HL-60/S4 treated with retinoic acid at 250 ng/mL for 4 days and 3 days (cell line): ENCODE measurements at regions not wholly inside any gene's neighbourhood (a gene's known extent, or its start where the extent isn't known, plus 50 kb on each side); places are given as distances from the start of the nearest gene placed in this dataset.

Experiments
- in situ Hi-C: fragments of 300-500 bp; cut with MboI; formaldehyde crosslinking; loops from 2 replicates; pipeline ENCODE4 v1.7.0; 2022; ENCODE audit warnings: low sequenced_read_pairs

- in situ Hi-C loops, result no loop called here
These were observed 389.3 kb downstream of the BMP4 start for GRCh38 chr14:53567236-53567780.

DNA sequence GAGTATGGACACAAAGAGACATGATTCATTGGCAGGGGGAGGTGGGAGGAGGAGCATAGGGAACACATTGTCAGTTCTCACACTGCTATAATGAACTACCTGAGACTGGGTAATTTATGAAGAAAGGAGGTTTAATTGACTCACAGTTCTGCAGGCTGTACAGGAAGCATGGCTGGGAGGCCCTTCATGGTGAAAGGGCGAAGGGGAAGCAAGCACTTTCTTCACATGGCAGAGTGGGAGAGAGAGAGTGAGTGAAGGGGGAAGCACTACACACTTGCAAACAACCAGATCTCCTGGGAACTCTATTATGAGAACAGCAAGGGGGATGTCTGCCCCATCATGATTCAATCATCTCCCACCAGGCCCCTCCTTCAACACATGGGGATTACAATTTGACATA, 391.8 kb downstream of the BMP4 start:
- in situ Hi-C loops, result no loop called here

- in situ Hi-C loops, result no loop called here
These were observed 393.0 kb downstream of the BMP4 start for GRCh38 chr14:53563628-53564027.

DNA sequence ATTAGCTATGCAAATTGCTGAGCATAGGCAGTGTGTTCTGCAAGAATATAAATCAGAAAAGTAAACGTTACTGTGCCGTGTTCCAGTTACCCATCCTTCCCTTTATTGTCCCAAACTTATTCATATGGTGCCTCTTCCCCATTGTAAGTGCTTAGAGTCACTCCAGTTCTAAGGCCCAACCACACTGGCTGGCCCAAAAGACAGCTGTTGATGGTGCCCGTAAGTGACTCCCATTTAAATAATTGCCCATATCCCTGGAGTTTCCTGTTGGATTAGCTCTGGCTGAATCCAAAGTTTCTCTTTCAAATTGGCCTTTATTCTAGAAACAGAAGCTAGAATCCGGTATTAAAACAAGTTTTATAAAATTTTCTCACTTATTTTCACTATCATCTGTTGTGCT, 400.1 kb upstream of the DDHD1 start:
- in situ Hi-C loops, result no loop called here

DNA sequence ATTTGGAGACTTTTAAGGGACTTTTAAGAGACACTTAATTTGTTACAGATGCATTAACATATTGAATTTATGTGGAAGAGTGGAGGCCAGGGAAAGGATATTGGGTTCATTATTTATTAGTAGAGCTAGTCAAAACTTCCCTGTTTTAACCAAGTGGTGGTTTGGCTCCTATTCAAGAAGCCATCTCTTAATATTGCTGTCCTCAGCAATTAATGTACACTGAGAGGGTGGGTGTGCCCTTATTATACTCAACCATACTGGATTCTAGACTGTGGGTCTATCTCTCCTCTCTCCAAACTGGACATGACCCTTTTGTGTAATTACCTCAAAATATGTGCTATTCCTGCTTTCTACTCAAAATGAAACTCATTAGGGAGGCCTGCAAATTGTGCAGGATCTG, 398.7 kb upstream of the DDHD1 start:
- in situ Hi-C loops, result no loop called here

DNA sequence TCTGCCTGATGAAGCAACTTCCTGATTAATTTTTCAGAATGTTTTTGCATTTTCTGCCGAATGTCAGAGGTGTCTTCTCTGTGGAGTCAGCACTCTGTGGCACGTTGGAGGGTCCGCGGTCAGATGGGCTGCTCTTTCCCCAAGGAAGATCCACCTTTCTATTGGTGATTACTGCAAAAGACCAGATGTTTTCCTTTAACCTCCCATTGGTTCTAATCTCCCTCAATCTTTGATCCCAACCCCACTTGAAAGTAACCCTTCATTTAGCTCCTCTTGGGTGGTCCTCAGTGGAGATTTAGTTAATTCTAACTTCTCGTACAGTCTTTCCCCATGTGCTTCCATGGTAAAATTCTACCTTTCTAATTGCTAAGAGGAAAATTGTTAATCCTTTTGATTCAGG, 397.7 kb upstream of the DDHD1 start:
- in situ Hi-C loops, result no loop called here

DNA sequence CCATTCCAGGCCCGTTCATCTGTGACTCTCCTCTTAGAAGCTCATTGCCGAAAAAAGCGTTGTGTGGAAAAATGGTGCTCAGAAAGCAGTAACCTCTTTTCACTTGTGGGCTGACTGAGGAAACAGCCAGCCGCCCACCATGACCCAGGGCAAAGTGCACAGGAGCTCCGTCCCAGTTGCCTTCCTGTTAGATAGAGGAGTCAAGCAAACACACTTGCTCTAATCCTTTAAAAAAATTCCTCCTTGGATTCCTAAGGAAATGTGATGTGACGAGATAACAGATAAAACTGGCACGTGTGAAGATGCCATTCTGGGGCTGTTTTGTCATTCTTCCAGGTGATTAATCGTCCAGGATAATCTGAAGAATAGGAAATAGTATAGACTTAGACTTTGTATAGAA, 396.8 kb upstream of the DDHD1 start:
- in situ Hi-C loops, result loop anchor here (25.0 kb wide), 1 partner anchor 787 kb away; no protein-coding TSS in a partner anchor

GRCh38 chr14:53547593-53547992, 394.5 kb upstream of the DDHD1 start:
- in situ Hi-C loops, result loop anchor here (25.0 kb wide), 1 partner anchor 790 kb away; no protein-coding TSS in a partner anchor

GRCh38 chr14:53545217-53545616, 392.1 kb upstream of the DDHD1 start:
- in situ Hi-C loops, result loop anchor here (25.0 kb wide), 1 partner anchor 792 kb away; no protein-coding TSS in a partner anchor

GRCh38 chr14:53542732-53543131, 389.6 kb upstream of the DDHD1 start:
- in situ Hi-C loops, result loop anchor here (25.0 kb wide), 1 partner anchor 795 kb away; no protein-coding TSS in a partner anchor

GRCh38 chr14:53541411-53541810, 388.3 kb upstream of the DDHD1 start:
- in situ Hi-C loops, result loop anchor here (25.0 kb wide), 1 partner anchor 796 kb away; no protein-coding TSS in a partner anchor

GRCh38 chr14:53539489-53540126, 386.5 kb upstream of the DDHD1 start:
- in situ Hi-C loops, result loop anchor here (25.0 kb wide), 1 partner anchor 798 kb away; no protein-coding TSS in a partner anchor

DNA sequence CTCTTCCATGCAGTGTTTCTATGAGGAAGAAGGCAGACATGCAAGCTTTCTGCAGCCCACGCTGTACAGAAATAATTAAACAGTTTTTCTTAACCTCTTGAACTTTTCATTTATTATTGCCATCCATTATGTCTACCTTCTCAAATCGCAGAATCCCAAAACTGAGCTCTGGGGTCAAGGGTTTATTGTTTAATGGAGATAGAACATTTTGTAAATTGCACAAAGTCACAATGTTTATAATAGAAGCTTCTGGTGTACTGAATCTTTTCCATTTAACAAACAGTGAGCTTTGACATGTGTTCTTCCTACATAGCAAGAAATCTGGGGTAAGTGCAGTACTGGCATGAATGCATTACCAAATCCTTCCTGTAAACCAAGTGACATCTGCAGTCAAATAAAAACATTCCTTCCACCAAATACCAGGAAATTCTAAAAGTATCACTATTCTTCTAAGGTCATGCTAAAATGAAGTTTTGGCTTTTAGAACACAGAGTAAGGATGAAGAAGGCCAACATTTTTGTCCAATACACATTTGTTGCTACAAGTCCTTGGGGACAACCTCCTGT, 385.3 kb upstream of the DDHD1 start:
- in situ Hi-C loops, result loop anchor here (25.0 kb wide), 1 partner anchor 799 kb away; no protein-coding TSS in a partner anchor

GRCh38 chr14:53537422-53538315, 384.5 kb upstream of the DDHD1 start:
- in situ Hi-C loops, result loop anchor here (25.0 kb wide), 1 partner anchor 800 kb away; no protein-coding TSS in a partner anchor

DNA sequence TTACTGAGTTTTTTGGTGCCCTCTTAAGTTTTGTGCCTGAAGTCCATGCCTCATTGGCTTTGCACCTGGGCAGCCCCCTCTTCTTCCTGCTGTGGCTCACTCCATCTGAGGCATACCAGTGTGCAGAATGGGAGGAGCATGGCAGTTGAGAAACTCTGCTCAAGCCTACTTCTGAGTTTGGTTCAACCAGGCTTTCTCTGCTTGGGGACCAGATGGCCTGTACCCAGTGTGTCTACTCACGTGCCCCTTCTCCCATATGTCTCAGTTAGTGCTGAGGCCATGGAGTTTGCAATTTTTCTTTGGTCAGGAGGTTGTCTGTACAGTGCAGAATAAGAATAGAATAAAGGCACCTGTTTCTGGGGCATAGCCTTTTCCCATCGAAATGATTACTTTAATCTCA, 383.3 kb upstream of the DDHD1 start:
- in situ Hi-C loops, result loop anchor here (25.0 kb wide), 1 partner anchor 801 kb away; no protein-coding TSS in a partner anchor

GRCh38 chr14:53534841-53535240, 381.7 kb upstream of the DDHD1 start:
- in situ Hi-C loops, result loop anchor here (25.0 kb wide), 1 partner anchor 802 kb away; no protein-coding TSS in a partner anchor

- in situ Hi-C loops, result loop anchor here (25.0 kb wide), 1 partner anchor 804 kb away; no protein-coding TSS in a partner anchor
These were observed 380.4 kb upstream of the DDHD1 start for GRCh38 chr14:53533384-53533970.

- in situ Hi-C loops, result loop anchor here (25.0 kb wide), 1 partner anchor 804 kb away; no protein-coding TSS in a partner anchor
These were observed 379.7 kb upstream of the DDHD1 start for GRCh38 chr14:53532853-53533252.

GRCh38 chr14:53531730-53532129, 378.6 kb upstream of the DDHD1 start:
- in situ Hi-C loops, result loop anchor here (25.0 kb wide), 1 partner anchor 806 kb away; no protein-coding TSS in a partner anchor

DNA sequence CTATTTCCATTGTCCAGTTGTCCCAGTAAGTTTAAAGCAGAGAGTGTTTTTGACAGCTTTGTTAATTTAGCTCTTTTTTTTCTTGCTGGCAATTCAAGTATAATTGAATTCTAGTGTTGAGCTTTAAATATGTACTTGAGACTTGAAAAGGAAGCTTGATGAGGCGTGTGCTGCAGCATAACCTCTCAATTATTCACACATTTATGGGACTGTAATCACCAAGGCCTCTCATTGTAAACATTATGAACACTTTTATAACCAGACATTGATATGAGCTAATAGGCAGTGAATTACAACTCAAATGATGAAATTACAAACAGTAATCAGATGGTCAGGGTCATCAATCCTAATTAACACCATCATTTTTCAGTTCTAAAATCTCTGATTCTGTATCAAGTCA, 378.0 kb upstream of the DDHD1 start:
- in situ Hi-C loops, result loop anchor here (25.0 kb wide), 1 partner anchor 806 kb away; no protein-coding TSS in a partner anchor
